Fibroblast of skin of left biceps (primary cell): ENCODE measurements at regions not wholly inside any gene's neighbourhood (a gene's known extent, or its start where the extent isn't known, plus 50 kb on each side); places are given as distances from the start of the nearest gene placed in this dataset.

ENCODE experiments used
- DNase-seq, 2 experiments: peaks; one replicate each; pipeline ENCODE4 v3.0.0-alpha.2; 2013; ENCODE audit warnings: low read depth in 2 of 2

GRCh38 chr1:222996310-222996975 is 146.6 kb downstream of the TLR5 start:
- DNase-seq: no peak

GRCh38 chr1:223000632-223001031 is 142.4 kb downstream of the TLR5 start:
- DNase-seq: no peak

- DNase-seq: no peak
Observed at GRCh38 chr1:223001653-223002634, 141.1 kb downstream of the TLR5 start.

GRCh38 chr1:223003549-223003948 is 139.5 kb downstream of the TLR5 start:
- no peak for DNase-seq

- no peak for DNase-seq
Observed at GRCh38 chr1:223006371-223006770, 136.7 kb downstream of the TLR5 start.

- no peak for DNase-seq
Observed at GRCh38 chr1:223006917-223007648, 136.0 kb downstream of the TLR5 start.

GRCh38 chr1:223007935-223008334 is 135.1 kb downstream of the TLR5 start:
- no peak for DNase-seq

- no peak for DNase-seq
Observed at GRCh38 chr1:223008808-223009207, 134.2 kb downstream of the TLR5 start.

- DNase-seq: no peak
Observed at GRCh38 chr1:223009406-223009805, 133.6 kb downstream of the TLR5 start.

- DNase-seq: no peak
Observed at GRCh38 chr1:223010582-223011504, 132.2 kb downstream of the TLR5 start.

- no peak for DNase-seq
Observed at GRCh38 chr1:223011505-223011856, 131.6 kb downstream of the TLR5 start.

- no peak for DNase-seq
Observed at GRCh38 chr1:223012176-223012788, 130.8 kb downstream of the TLR5 start.

GRCh38 chr1:223012938-223013337 is 130.1 kb downstream of the TLR5 start:
- DNase-seq: no peak

- no peak for DNase-seq
Observed at GRCh38 chr1:223014142-223014873, 128.7 kb downstream of the TLR5 start.

- no peak for DNase-seq
Observed at GRCh38 chr1:223016381-223016780, 126.7 kb downstream of the TLR5 start.

- no peak for DNase-seq
Observed at GRCh38 chr1:223016890-223017289, 126.2 kb downstream of the TLR5 start.

- DNase-seq: no peak
Observed at GRCh38 chr1:223017291-223017690, 125.8 kb downstream of the TLR5 start.

GRCh38 chr1:223018534-223018933 is 124.5 kb downstream of the TLR5 start:
- DNase-seq: no peak

- no peak for DNase-seq
Observed at GRCh38 chr1:223019256-223019655, 123.8 kb downstream of the TLR5 start.

- no peak for DNase-seq
Observed at GRCh38 chr1:223020770-223021169, 122.3 kb downstream of the TLR5 start.
